ENCODE measurements at regions not wholly inside any gene's neighbourhood (a gene's known extent, or its start where the extent isn't known, plus 50 kb on each side); places are given as distances from the start of the nearest gene placed in this dataset.

DNA sequence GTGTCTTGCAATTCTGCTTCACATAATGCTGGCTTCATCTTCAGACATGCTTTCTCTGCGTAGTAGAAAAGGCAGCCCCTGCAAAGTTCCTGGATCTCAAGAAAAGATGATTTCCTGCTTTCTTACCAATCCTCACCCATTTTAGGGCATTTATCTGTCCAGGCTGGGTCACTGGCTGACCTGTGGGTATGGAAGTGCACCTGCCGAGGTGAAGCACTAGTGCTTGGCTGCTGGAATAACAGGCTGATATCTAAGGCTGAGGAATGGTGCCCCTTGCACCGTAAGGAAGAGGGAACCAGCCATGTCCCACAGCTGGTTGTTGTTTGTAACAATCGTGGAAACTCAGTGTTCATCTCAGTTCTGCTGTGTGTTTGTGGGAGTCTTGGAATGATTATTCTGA is 138.0 kb upstream of the KLF6 start:
- Histone ChIP-seq H3K27me3 (ENCODE audit: control insufficient read depth in 4 of 4, insufficient read depth in 4 of 4, low read length in 3 of 4) (no peaks in the 10 kb centered on the region), H3K27ac (ENCODE audit: low read depth in 1 of 2, low read length in 2 of 2) (no peak overlapping the region), H3K36me3 (ENCODE audit: control insufficient read depth in 4 of 4, insufficient read depth in 3 of 4, low read depth in 1 of 4, low read length in 3 of 4) (no peaks in the 10 kb centered on the region), H3K4me1 (ENCODE audit: control insufficient read depth in 4 of 4, insufficient read depth in 4 of 4, low read length in 3 of 4) (no peaks in the 10 kb centered on the region), H3K4me3 (ENCODE audit: low read depth in 1 of 3, low read length in 3 of 3) (no peak overlapping the region), H3K9me3 (ENCODE audit: control insufficient read depth in 4 of 4, low read length in 3 of 4) (no peaks in the 10 kb centered on the region), H3K9ac (ENCODE audit: low read depth in 1 of 2, low read length in 2 of 2) (no peak overlapping the region)
- 69% methylated on average over 4 of the region's 4 CpGs for WGBS
- no peak for DNase-seq (ENCODE audit: low spot score)
- TF ChIP-seq EGR1 (IDR thresholded peaks at IDR 0.05; ENCODE audit: low read depth in 2 of 2) (no peak), HNF4G (IDR thresholded peaks at IDR 0.05) (no peak), GABPA (IDR thresholded peaks at IDR 0.05 in 1 of 2, conservative IDR thresholded peaks at IDR 0.05 in 1 of 2) (no peak), SP1 (IDR thresholded peaks at IDR 0.05) (no peak), JUND (IDR thresholded peaks at IDR 0.05) (no peak), NR2F2 (IDR thresholded peaks at IDR 0.05) (no peak), FOXA2 (IDR thresholded peaks at IDR 0.05) (no peak), FOXA1 (IDR thresholded peaks at IDR 0.05) (no peak), RAD21 (IDR thresholded peaks at IDR 0.05) (no peak), TAF1 (conservative IDR thresholded peaks at IDR 0.05) (no peak), HNF4A (conservative IDR thresholded peaks at IDR 0.05) (no peak), YY1 (IDR thresholded peaks at IDR 0.05) (no peak)
- TF ChIP-seq, protein P1, sequence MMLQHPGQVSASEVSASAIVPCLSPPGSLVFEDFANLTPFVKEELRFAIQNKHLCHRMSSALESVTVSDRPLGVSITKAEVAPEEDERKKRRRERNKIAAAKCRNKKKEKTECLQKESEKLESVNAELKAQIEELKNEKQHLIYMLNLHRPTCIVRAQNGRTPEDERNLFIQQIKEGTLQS (IDR thresholded peaks at IDR 0.05), result no peak
- TF ChIP-seq, protein P2, sequence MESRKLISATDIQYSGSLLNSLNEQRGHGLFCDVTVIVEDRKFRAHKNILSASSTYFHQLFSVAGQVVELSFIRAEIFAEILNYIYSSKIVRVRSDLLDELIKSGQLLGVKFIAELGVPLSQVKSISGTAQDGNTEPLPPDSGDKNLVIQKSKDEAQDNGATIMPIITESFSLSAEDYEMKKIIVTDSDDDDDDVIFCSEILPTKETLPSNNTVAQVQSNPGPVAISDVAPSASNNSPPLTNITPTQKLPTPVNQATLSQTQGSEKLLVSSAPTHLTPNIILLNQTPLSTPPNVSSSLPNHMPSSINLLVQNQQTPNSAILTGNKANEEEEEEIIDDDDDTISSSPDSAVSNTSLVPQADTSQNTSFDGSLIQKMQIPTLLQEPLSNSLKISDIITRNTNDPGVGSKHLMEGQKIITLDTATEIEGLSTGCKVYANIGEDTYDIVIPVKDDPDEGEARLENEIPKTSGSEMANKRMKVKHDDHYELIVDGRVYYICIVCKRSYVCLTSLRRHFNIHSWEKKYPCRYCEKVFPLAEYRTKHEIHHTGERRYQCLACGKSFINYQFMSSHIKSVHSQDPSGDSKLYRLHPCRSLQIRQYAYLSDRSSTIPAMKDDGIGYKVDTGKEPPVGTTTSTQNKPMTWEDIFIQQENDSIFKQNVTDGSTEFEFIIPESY (IDR thresholded peaks at IDR 0.05), result no peak
- TF ChIP-seq, protein P3, sequence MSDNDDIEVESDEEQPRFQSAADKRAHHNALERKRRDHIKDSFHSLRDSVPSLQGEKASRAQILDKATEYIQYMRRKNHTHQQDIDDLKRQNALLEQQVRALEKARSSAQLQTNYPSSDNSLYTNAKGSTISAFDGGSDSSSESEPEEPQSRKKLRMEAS (IDR thresholded peaks at IDR 0.05), result no peak
- TF ChIP-seq, protein P4, sequence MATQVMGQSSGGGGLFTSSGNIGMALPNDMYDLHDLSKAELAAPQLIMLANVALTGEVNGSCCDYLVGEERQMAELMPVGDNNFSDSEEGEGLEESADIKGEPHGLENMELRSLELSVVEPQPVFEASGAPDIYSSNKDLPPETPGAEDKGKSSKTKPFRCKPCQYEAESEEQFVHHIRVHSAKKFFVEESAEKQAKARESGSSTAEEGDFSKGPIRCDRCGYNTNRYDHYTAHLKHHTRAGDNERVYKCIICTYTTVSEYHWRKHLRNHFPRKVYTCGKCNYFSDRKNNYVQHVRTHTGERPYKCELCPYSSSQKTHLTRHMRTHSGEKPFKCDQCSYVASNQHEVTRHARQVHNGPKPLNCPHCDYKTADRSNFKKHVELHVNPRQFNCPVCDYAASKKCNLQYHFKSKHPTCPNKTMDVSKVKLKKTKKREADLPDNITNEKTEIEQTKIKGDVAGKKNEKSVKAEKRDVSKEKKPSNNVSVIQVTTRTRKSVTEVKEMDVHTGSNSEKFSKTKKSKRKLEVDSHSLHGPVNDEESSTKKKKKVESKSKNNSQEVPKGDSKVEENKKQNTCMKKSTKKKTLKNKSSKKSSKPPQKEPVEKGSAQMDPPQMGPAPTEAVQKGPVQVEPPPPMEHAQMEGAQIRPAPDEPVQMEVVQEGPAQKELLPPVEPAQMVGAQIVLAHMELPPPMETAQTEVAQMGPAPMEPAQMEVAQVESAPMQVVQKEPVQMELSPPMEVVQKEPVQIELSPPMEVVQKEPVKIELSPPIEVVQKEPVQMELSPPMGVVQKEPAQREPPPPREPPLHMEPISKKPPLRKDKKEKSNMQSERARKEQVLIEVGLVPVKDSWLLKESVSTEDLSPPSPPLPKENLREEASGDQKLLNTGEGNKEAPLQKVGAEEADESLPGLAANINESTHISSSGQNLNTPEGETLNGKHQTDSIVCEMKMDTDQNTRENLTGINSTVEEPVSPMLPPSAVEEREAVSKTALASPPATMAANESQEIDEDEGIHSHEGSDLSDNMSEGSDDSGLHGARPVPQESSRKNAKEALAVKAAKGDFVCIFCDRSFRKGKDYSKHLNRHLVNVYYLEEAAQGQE (IDR thresholded peaks at IDR 0.05), result no peak

DNA sequence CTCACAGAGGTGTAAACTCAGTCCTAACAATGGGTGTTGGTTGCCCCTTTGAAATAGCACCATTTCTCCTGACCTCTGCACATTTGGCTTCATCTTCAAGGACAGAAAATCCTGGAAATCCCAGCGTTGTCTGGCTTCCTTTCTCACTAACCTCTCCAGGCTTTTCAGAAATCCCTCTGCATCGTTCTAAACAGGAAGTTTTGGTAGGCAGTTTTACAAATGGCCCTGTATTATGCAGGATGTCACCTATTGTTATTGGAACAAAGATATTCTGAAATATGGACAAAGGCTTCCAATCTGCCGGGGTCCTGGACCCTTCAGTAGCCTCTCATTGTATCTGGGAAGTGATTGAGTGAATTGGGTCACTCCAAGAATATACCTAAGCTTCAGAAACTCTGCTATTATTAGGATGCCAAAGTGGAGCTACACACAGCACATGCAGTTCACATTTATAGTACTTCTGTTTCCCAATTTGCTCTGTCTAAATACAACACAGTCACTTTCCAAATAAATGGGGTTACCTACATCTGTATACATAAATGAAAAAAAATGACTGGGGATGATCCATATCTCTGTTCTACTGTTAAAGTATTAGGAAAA is 134.8 kb upstream of the KLF6 start:
- Histone ChIP-seq H3K4me3 (ENCODE audit: low read depth in 1 of 3, low read length in 3 of 3) (no peak overlapping the region), H3K36me3 (ENCODE audit: control insufficient read depth in 4 of 4, insufficient read depth in 3 of 4, low read depth in 1 of 4, low read length in 3 of 4) (no peaks in the 10 kb centered on the region), H3K9ac (ENCODE audit: low read depth in 1 of 2, low read length in 2 of 2) (no peak overlapping the region), H3K4me1 (ENCODE audit: control insufficient read depth in 4 of 4, insufficient read depth in 4 of 4, low read length in 3 of 4) (no peaks in the 10 kb centered on the region), H3K27ac (ENCODE audit: low read depth in 1 of 2, low read length in 2 of 2) (no peak overlapping the region), H3K9me3 (ENCODE audit: control insufficient read depth in 4 of 4, low read length in 3 of 4) (no peaks in the 10 kb centered on the region), H3K27me3 (ENCODE audit: control insufficient read depth in 4 of 4, insufficient read depth in 4 of 4, low read length in 3 of 4) (no peaks in the 10 kb centered on the region)
- TF ChIP-seq, protein P1 (IDR thresholded peaks at IDR 0.05), result no peak
- TF ChIP-seq FOXA2 (IDR thresholded peaks at IDR 0.05) (no peak), EGR1 (IDR thresholded peaks at IDR 0.05; ENCODE audit: low read depth in 2 of 2) (no peak), RAD21 (IDR thresholded peaks at IDR 0.05) (no peak), HNF4A (conservative IDR thresholded peaks at IDR 0.05) (no peak), RXRA (IDR thresholded peaks at IDR 0.05) (no peak), HNF4G (IDR thresholded peaks at IDR 0.05) (no peak), SP1 (IDR thresholded peaks at IDR 0.05) (no peak), YY1 (IDR thresholded peaks at IDR 0.05) (no peak)
- TF ChIP-seq, protein P4 (IDR thresholded peaks at IDR 0.05), result no peak
- TF ChIP-seq, protein P2 (IDR thresholded peaks at IDR 0.05), result no peak
- TF ChIP-seq, protein P3 (IDR thresholded peaks at IDR 0.05), result no peak
- DNase-seq (ENCODE audit: low spot score), result no peak
- whole genome bisulfite sequencing, result 51% methylated on average over 3 of the region's 3 CpGs

All from liver (tissue), 7 donors.